ENCODE measurements at regions not wholly inside any gene's neighbourhood (a gene's known extent, or its start where the extent isn't known, plus 50 kb on each side); places are given as distances from the start of the nearest gene placed in this dataset.

DNA sequence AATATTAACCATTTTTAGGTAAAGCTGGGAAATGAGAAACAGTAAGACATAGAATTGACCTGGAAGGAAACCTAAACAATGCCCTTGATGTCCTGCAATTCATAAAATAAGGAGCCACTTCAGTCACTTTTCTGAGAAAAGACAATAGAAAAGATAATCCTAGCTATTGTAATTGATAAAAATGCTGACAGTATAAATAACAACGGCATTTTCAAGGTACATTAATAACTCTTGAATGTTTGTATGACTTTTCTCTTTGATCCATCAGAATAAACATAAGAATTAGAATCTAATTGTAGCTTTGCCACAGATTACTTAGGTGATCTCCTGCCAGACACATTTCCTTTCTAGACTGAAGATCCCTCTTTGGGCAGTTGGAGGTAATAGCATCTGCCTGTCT is 719.5 kb downstream of the SLC4A3 start:
- no peak for TF ChIP-seq ZNF10 (CRISPR knock-in tag; IDR thresholded peaks at IDR 0.05; ENCODE audit: borderline replicate concordance, low read depth)
- no peak for TF ChIP-seq ZSCAN29 (CRISPR knock-in tag; conservative IDR thresholded peaks at IDR 0.05)
- TF ChIP-seq ARNT (IDR thresholded peaks at IDR 0.05): no peak
- TF ChIP-seq POLR2AphosphoS5 (IDR thresholded peaks at IDR 0.05; ENCODE audit: low read depth, low read length): no peak
